DOHH2 (cell line): ENCODE measurements at regions not wholly inside any gene's neighbourhood (a gene's known extent, or its start where the extent isn't known, plus 50 kb on each side); places are given as distances from the start of the nearest gene placed in this dataset.
"Not testable (repeated sequence)": the region's sequence is repeated elsewhere in the genome, so short reads cannot be mapped to it uniquely, and the experiment has no call there.

Experiments
- H3F3A ChIP-seq: fragments of 200-600 bp; sonication (generic), shearing (Covaris generic); 2 replicates; pipeline ENCODE4 v1.6.0; 2016; ENCODE audit warnings: antibody characterized with exemption, mild to moderate bottlenecking; ENCODE audit not compliant: control insufficient read depth, insufficient read depth
- H3K27ac ChIP-seq: fragments of 200-600 bp; sonication (generic); 2 replicates; pipeline ENCODE4 v1.5.1; 2014; ENCODE audit warnings: low read depth, mild to moderate bottlenecking, low read length, moderate library complexity
- H3K27me3 ChIP-seq: fragments of 200-600 bp; sonication (generic); 2 replicates; pipeline ENCODE4 v1.6.1; 2014; ENCODE audit warnings: mild to moderate bottlenecking, low read length, mixed read lengths; ENCODE audit not compliant: control insufficient read depth
- H3K36me3 ChIP-seq: fragments of 200-600 bp; sonication (generic); 2 replicates; pipeline ENCODE4 v1.6.1; 2014; ENCODE audit warnings: mild to moderate bottlenecking, low read length, moderate library complexity, mixed read lengths; ENCODE audit not compliant: control insufficient read depth
- H3K4me1 ChIP-seq: fragments of 200-600 bp; sonication (generic); 2 replicates; pipeline ENCODE4 v1.6.1; 2014; ENCODE audit warnings: mild to moderate bottlenecking, low read length, mixed read lengths; ENCODE audit not compliant: control insufficient read depth
- H3K4me2 ChIP-seq: fragments of 200-600 bp; sonication (generic); 2 replicates; pipeline ENCODE4 v1.6.0; 2014; ENCODE audit warnings: mild to moderate bottlenecking, low read length, moderate library complexity
- H3K4me3 ChIP-seq: fragments of 200-600 bp; sonication (generic); 2 replicates; pipeline ENCODE4 v1.5.1; 2014; ENCODE audit warnings: mild to moderate bottlenecking, low read length, mixed read lengths
- H3K79me2 ChIP-seq: fragments of 200-600 bp; sonication (generic); 2 replicates; pipeline ENCODE4 v1.6.1; 2014; ENCODE audit warnings: mild to moderate bottlenecking, low read length, mixed read lengths; ENCODE audit not compliant: control insufficient read depth
- H3K9me2 ChIP-seq: fragments of 200-600 bp; sonication (generic); replicated peaks from 2 replicates; pipeline ENCODE4 v1.6.1; 2014; ENCODE audit warnings: mild to moderate bottlenecking, low read length, mixed read lengths; ENCODE audit not compliant: control insufficient read depth
- H3K9me3 ChIP-seq: fragments of 200-600 bp; sonication (generic); 2 replicates; pipeline ENCODE4 v1.6.1; 2014; ENCODE audit warnings: antibody characterized with exemption, low read length, mixed read lengths; ENCODE audit not compliant: control insufficient read depth, insufficient read depth
- H4K20me1 ChIP-seq: fragments of 200-600 bp; sonication (generic); 2 replicates; pipeline ENCODE4 v1.6.0; 2014; ENCODE audit warnings: low read depth, mild to moderate bottlenecking, antibody characterized with exemption, low read length, moderate library complexity; ENCODE audit not compliant: control insufficient read depth, insufficient read depth
- EZH2phosphoT487 ChIP-seq: fragments of 200-600 bp; sonication (generic); IDR thresholded peaks from 2 replicates; pipeline ENCODE4 v1.6.1; 2017; ENCODE audit warnings: borderline replicate concordance, mild to moderate bottlenecking, antibody characterized with exemption, low read length, moderate library complexity, mixed read lengths
- TF ChIP-seq, protein P1 (sequence below): fragments of 200-600 bp; sonication (generic); IDR thresholded peaks from one replicate; pipeline ENCODE4 v1.5.1; 2014; ENCODE audit warnings: antibody characterized with exemption, mild to moderate bottlenecking, low read depth, low read length; ENCODE audit not compliant: poor library complexity, severe bottlenecking

DNA sequence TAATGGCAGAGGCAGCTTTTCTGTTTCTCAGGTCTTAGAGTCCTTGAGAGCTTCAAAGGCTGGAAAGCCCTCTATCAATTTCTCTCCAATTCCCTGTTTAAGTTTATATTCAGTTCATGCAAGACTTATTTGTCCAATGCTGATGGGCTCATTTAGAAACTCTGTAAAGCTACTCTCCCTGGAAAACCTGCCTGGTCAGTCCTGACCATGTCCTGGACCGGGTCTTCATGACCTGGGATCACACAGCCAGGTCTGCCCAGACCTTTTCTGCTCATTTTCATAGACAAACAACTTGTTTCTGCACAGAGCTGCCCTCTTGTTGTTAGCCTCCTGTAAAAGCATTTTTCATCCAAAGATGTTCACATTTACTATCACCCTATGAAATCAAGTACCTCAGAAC lies 85.4 kb upstream of the TBCA start:
- H3K4me1 ChIP-seq = no peaks in the 10 kb centered on the region
- H3K27me3 ChIP-seq = 0 out of 2 replicates have a peak, but pooled peaks cover 3% of the 10 kb centered on the region
- no peak overlapping the region for H3K27ac ChIP-seq
- no peaks in the 10 kb centered on the region for H3K79me2 ChIP-seq
- H3K9me2 ChIP-seq = no peaks in the 10 kb centered on the region
- H4K20me1 ChIP-seq = no peaks in the 10 kb centered on the region
- TF ChIP-seq, protein P1, sequence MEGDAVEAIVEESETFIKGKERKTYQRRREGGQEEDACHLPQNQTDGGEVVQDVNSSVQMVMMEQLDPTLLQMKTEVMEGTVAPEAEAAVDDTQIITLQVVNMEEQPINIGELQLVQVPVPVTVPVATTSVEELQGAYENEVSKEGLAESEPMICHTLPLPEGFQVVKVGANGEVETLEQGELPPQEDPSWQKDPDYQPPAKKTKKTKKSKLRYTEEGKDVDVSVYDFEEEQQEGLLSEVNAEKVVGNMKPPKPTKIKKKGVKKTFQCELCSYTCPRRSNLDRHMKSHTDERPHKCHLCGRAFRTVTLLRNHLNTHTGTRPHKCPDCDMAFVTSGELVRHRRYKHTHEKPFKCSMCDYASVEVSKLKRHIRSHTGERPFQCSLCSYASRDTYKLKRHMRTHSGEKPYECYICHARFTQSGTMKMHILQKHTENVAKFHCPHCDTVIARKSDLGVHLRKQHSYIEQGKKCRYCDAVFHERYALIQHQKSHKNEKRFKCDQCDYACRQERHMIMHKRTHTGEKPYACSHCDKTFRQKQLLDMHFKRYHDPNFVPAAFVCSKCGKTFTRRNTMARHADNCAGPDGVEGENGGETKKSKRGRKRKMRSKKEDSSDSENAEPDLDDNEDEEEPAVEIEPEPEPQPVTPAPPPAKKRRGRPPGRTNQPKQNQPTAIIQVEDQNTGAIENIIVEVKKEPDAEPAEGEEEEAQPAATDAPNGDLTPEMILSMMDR = no peak
- no peak for TF ChIP-seq EZH2phosphoT487
- H3K36me3 ChIP-seq = no peaks in the 10 kb centered on the region
- no peak overlapping the region for H3K4me3 ChIP-seq
- no peaks in the 10 kb centered on the region for H3K9me3 ChIP-seq
- no peak overlapping the region for H3K4me2 ChIP-seq
- no peaks in the 10 kb centered on the region for H3F3A ChIP-seq

DNA sequence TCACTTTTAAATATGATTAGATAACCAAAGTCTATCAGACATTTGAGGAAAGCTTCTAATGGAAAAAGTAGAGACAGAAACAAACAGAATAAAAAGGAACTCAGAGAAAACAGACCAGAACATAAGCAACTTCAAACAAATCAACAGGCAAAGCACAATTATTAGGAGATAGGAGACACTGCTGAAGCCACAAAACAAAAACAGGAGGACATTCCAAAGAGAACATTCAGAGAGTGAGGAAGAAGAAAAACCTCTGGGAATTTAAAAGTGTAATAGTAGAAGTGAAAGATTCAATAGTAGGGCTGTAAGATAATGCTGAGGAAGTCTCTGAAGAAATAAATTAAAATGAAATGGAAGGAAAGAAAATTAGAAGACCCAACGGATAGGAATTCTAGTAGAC lies 83.2 kb upstream of the TBCA start:
- Histone ChIP-seq H3K27me3 (0 out of 2 replicates have a peak, but pooled peaks cover 3% of the 10 kb centered on the region), H3F3A (no peaks in the 10 kb centered on the region; the same call in 1 of the 2 replicates), H3K27ac (no peak overlapping the region), H3K4me1 (no peaks in the 10 kb centered on the region), H3K9me3 (no peaks in the 10 kb centered on the region), H3K4me2 (no peak overlapping the region), H3K9me2 (no peaks in the 10 kb centered on the region), H4K20me1 (no peaks in the 10 kb centered on the region), H3K36me3 (no peaks in the 10 kb centered on the region), H3K79me2 (no peaks in the 10 kb centered on the region), H3K4me3 (no peak overlapping the region)
- TF ChIP-seq, protein P1 = no peak
- TF ChIP-seq EZH2phosphoT487 = no peak

DNA sequence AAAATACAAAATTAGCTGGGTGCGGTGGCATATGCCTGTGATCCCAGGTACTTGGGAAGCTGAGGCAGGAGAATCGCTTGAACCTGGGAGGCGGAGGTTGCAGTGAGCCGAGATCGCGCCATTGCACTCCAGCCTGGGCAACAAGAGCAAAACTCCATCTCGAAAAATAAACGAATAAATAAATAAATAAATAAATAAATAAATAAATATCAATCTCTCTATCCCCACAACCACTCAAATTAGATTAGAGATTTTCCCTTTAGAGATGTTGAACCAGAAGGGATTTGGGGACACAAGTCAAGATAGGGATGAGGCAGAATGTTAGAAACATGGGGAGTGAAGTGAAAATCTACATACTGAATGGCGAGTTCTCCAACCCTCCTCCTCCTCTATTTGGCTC lies 82.5 kb upstream of the TBCA start:
- H3K27ac ChIP-seq, H3K9me3 ChIP-seq, H3K27me3 ChIP-seq, H3K9me2 ChIP-seq, H3K4me1 ChIP-seq, H3K36me3 ChIP-seq, H3K4me2 ChIP-seq, H3F3A ChIP-seq, H4K20me1 ChIP-seq, H3K4me3 ChIP-seq, H3K79me2 ChIP-seq: not testable (repeated sequence)

DNA sequence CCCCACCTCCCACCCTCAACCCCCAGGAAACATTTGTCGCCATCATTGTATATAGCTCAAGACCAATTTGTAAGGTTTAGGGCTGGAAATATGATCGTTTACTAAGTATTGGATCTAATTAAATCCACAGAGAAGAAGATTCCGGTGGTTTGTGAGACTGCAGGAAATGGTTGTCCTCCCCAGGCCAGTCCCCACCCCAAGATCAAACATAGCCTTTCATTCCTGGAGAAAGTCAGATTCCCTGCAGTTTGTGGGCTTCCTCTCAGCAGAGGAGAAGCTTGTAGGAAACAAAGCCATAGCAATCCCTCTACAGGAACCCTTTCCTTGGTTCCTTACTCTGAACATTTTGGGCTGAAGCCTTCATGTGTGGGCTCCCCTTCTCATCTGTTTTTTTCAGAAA lies 79.2 kb upstream of the TBCA start:
- no peaks in the 10 kb centered on the region for H3K9me3 ChIP-seq
- H3K27me3 ChIP-seq = no peaks in the 10 kb centered on the region
- H3K4me3 ChIP-seq = no peak overlapping the region
- no peaks in the 10 kb centered on the region for H3K79me2 ChIP-seq
- no peak for TF ChIP-seq EZH2phosphoT487
- TF ChIP-seq, protein P1 = no peak
- peaks cover 18% of the 10 kb centered on the region for H3K4me1 ChIP-seq
- H3F3A ChIP-seq = peaks cover 11% of the 10 kb centered on the region
- no peak overlapping the region for H3K4me2 ChIP-seq
- H3K27ac ChIP-seq = no peak overlapping the region
- H3K36me3 ChIP-seq = no peaks in the 10 kb centered on the region
- no peaks in the 10 kb centered on the region for H3K9me2 ChIP-seq
- no peaks in the 10 kb centered on the region for H4K20me1 ChIP-seq
